GM12865 (cell line): ENCODE measurements at regions not wholly inside any gene's neighbourhood (a gene's known extent, or its start where the extent isn't known, plus 50 kb on each side); places are given as distances from the start of the nearest gene placed in this dataset.
"Not testable (repeated sequence)": the region's sequence is repeated elsewhere in the genome, so short reads cannot be mapped to it uniquely, and the experiment has no call there.

Source experiments
- DNase-seq: peaks from one replicate; pipeline ENCODE4 v3.0.0; 2010; ENCODE audit warnings: low read depth
- H3K4me3 ChIP-seq: 2 replicates; pipeline ENCODE4 v1.5.1; 2011; ENCODE audit warnings: mild to moderate bottlenecking, low read depth, low read length, control low read depth
- TF ChIP-seq, protein P1 (sequence below): IDR thresholded peaks from 2 replicates; pipeline ENCODE4 v1.5.1; 2011; ENCODE audit warnings: low read length, control low read depth, low read depth, inconsistent platforms; ENCODE audit not compliant: insufficient read depth; ENCODE audit errors: missing control alignments

DNA sequence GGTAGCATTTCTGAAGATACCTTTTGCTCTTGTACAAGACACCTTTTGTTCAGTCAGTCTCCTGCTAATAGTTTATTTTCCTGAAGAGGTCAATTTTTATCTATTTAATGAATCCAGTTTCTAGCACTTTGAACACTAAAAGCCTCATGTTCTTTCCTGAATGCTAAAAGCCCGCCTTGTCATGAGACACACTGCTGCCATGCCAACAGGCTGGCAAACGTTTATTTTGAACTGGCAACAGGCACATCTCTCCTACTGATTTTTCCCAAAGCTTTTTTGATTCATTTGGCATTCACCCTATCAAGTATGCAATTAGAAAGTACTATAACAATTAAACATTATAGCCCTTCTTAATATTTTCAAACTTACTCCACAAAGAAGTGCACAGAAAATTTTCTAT lies 421.2 kb upstream of the EYS start:
- TF ChIP-seq, protein P1, sequence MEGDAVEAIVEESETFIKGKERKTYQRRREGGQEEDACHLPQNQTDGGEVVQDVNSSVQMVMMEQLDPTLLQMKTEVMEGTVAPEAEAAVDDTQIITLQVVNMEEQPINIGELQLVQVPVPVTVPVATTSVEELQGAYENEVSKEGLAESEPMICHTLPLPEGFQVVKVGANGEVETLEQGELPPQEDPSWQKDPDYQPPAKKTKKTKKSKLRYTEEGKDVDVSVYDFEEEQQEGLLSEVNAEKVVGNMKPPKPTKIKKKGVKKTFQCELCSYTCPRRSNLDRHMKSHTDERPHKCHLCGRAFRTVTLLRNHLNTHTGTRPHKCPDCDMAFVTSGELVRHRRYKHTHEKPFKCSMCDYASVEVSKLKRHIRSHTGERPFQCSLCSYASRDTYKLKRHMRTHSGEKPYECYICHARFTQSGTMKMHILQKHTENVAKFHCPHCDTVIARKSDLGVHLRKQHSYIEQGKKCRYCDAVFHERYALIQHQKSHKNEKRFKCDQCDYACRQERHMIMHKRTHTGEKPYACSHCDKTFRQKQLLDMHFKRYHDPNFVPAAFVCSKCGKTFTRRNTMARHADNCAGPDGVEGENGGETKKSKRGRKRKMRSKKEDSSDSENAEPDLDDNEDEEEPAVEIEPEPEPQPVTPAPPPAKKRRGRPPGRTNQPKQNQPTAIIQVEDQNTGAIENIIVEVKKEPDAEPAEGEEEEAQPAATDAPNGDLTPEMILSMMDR: no peak
- no peak overlapping the region for H3K4me3 ChIP-seq
- DNase-seq: no peak

DNA sequence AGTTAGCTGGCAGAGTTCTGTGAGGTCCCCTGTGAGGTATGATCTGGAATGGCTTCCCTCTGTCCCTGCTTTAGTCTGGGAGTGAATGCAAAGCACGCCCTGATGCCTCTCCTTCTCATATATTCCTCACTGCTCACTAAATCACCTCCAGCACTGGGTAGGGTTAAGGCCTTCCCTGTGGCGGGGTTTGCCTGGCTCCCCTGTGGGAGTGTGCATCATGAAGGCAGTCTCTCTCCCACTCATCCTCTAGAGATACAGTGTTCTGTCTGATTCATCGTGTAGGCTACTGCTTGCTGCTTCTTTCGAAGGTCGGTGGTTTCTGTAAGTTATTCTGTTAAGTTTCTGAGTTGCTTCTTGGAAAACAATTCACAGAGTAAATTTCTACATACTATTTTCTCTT lies 420.0 kb upstream of the EYS start:
- no peak overlapping the region for H3K4me3 ChIP-seq
- TF ChIP-seq, protein P1: no peak
- DNase-seq: no peak

DNA sequence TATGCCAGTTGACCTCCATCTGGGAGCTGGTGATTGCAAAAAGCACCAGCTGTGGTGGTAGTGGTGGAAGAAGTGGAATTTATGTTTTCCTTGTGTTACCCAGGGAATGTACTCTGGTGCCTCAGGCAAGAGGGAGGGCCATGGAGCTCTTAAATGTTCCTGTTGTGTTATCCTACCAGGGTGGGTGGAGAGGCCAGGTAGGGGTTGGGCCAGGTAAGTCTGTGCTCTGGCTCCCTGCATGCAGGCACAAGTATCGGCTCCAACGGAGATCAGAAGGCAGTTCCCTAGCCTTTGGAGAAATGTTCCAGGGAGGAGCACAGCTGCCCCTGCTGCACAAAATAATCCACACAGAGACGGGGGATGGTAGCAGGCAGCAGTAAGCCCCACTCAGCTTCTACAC lies 419.3 kb upstream of the EYS start:
- TF ChIP-seq, protein P1: no peak
- DNase-seq: no peak
- H3K4me3 ChIP-seq: no peak overlapping the region

DNA sequence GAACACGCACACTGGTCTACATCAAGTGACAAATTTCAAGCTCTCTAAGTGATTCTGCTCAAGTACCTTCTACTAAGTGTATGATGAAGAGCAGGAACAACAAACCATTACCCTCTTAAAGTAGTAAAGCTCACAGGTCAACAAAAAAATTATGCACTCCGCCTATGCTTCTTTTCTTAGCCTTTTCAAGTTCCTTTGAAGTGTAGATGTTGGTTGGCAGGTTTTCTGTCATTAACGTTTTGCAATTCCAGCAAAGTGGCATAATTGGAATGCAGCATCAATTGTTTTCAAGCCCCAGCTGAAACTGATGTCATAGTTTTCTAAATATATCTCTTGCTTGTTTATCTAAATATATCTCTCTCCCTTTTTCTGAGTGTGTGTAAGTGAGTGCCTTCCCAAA lies 396.9 kb upstream of the EYS start:
- H3K4me3 ChIP-seq: no peak overlapping the region
- TF ChIP-seq, protein P1: no peak

DNA sequence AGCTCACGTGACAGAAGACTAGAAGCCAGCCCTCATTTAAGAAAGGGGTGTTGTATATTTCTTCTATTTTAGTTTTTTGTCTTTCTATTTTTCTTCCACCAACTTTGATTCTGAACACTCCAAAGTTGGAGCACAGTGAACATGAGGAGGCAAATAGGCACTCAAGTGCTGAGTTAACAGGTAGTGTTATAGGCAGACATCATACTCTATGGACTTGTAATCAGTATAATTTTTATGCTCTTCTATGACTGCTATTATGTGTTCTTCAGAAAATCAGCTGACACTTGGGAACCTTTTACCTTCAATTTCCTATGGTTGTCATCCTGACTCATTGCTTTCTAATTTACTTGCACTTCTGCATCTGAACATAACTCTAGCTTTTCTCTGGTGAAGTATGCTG lies 396.3 kb upstream of the EYS start:
- H3K4me3 ChIP-seq: no peak overlapping the region
- TF ChIP-seq, protein P1: no peak
- no peak for DNase-seq

More for the DNA sequence above, 396.9 kb upstream of the EYS start:
- DNase-seq: no peak

DNA sequence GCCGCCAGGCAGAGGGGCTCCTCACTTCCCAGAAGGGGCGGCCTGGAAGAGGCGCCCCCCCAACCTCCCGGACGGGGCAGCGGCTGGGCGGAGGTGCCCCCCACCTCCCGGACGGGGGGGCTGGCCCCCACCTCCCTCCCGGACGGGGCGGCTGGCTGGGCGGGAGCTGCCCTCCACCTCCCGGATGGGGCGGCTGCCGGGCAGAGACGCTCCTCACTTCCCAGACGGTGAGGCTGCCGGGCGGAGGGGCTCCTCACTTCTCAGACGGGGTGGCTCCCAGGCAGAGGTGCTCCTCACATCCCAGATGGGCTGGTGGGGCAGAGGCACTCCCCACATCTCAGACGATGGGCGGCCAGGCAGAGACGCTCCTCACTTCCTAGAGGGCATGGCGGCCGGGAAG lies 389.7 kb upstream of the EYS start:
- no peak overlapping the region for H3K4me3 ChIP-seq
- no peak for DNase-seq
- TF ChIP-seq, protein P1: no peak

DNA sequence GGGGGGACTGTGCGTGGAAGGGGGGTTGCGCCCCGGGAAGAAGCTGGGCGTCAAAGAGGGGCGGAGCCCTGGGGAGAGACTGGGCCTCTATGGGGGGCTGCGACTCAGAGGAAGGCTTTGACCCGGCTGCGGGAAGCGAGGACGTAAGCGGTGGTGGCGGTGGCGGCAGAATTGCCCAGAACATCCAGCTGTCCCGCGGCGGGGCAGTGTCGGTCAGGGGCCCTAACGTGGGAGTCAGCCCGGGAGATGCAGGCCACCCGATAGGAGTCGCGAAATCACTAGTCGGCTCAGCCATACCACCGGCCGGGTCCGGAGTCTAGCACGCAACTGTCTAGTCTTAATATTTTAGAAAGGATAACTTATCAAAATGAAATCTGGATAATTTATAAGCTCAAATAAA lies 387.6 kb upstream of the EYS start:
- TF ChIP-seq, protein P1: no peak
- no peak overlapping the region for H3K4me3 ChIP-seq
- DNase-seq: no peak

DNA sequence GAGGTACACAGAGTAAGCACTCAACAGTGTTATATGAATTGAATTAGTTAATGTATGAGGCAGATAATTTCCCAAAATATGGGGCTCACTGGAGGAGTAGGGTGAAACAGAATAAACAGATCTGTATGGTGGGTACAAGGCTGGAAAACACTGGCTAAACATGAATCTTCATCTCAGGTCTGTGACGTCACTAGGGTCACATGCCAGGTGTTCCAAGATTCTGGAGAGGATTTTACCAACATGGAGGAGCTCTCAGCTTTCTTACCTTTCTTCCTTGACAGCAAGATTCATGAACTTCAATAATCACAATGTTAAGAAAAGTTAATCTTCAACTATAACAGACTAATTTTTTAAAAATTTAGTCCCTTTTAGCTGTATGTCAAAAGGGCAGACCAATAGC lies 385.3 kb upstream of the EYS start:
- not testable (repeated sequence) for DNase-seq, H3K4me3 ChIP-seq
